IMR-90 (cell line): ENCODE measurements at regions not wholly inside any gene's neighbourhood (a gene's known extent, or its start where the extent isn't known, plus 50 kb on each side); places are given as distances from the start of the nearest gene placed in this dataset.

Experiments
- ATAC-seq: fragments of 200-7000 bp; cut with Tn5 transposase; 2 replicates; pipeline ENCODE4 v1.9.1; 2020; ENCODE audit warnings: low read depth, mild to moderate bottlenecking, moderate library complexity
- BruUV-seq: library from RNA; stranded (reverse); fragments of 400-500 nt; replicated peaks from 2 replicates; lab custom pipeline; 2021; lab: Mats Ljungman, UMichigan
- CTCF ChIA-PET: fragments of 300-600 bp; formaldehyde crosslinking; extraction: SDS; loops from one replicate; lab custom pipeline; 2021; ENCODE audit warnings: antibody characterized with exemption; lab: Yijun Ruan, JAX
- POLR2A ChIA-PET: fragments of 300-600 bp; sonication (Branson Sonifier 250); formaldehyde crosslinking; loops from one replicate; lab custom pipeline; 2022; ENCODE audit warnings: antibody characterized with exemption; ENCODE audit not compliant: unreplicated experiment; lab: Charles Lee
- DNase-seq: peaks from one replicate; pipeline ENCODE4 v3.0.0; 2013
- H2AFZ ChIP-seq: replicated peaks from 2 replicates; pipeline ENCODE3; 2013; ENCODE audit warnings: low read length, mild to moderate bottlenecking; ENCODE audit not compliant: poor library complexity
- H2AK5ac ChIP-seq: 2 replicates; pipeline ENCODE4 v1.6.1; 2013; ENCODE audit warnings: low read depth, low read length, inconsistent platforms
- H2AK9ac ChIP-seq: replicated peaks from 2 replicates; pipeline ENCODE3; 2013; ENCODE audit warnings: mild to moderate bottlenecking, low read depth, low read length, moderate library complexity; ENCODE audit not compliant: poor library complexity
- H2BK120ac ChIP-seq: 2 replicates; pipeline ENCODE4 v1.6.1; 2013; ENCODE audit warnings: low read depth, low read length, inconsistent platforms
- H2BK15ac ChIP-seq: 3 replicates; pipeline ENCODE4 v1.6.1; 2013; ENCODE audit warnings: low read depth, low read length, inconsistent platforms
- H2BK20ac ChIP-seq: 2 replicates; pipeline ENCODE4 v1.6.1; 2013; ENCODE audit warnings: low read depth, mild to moderate bottlenecking, inconsistent platforms, low read length, moderate library complexity
- H2BK5ac ChIP-seq: 2 replicates; pipeline ENCODE4 v1.6.1; 2013; ENCODE audit warnings: mild to moderate bottlenecking, low read depth, low read length, inconsistent platforms; ENCODE audit not compliant: poor library complexity, severe bottlenecking
- H3K14ac ChIP-seq: replicated peaks from 2 replicates; pipeline ENCODE4 v1.6.1; 2013; ENCODE audit warnings: low read depth, low read length, inconsistent platforms
- H3K18ac ChIP-seq: 2 replicates; pipeline ENCODE4 v1.6.1; 2013; ENCODE audit warnings: low read depth, low read length, control low read depth
- H3K23ac ChIP-seq: 2 replicates; pipeline ENCODE4 v1.6.1; 2013; ENCODE audit warnings: low read depth, low read length, inconsistent platforms
- H3K27ac ChIP-seq: 2 replicates; pipeline ENCODE4 v1.5.1; 2013; ENCODE audit warnings: mild to moderate bottlenecking, control low read depth, low read length; ENCODE audit not compliant: insufficient read depth
- H3K27me3 ChIP-seq: 2 replicates; pipeline ENCODE4 v1.6.1; 2013; ENCODE audit warnings: low read length; ENCODE audit not compliant: control insufficient read depth, insufficient read depth
- H3K36me3 ChIP-seq: 2 replicates; pipeline ENCODE4 v1.6.1; 2013; ENCODE audit warnings: low read length, mixed read lengths; ENCODE audit not compliant: control insufficient read depth, insufficient read depth
- H3K4ac ChIP-seq: 2 replicates; pipeline ENCODE4 v1.6.1; 2013; ENCODE audit warnings: low read depth, low read length, inconsistent platforms
- H3K4me1 ChIP-seq: 2 replicates; pipeline ENCODE4 v1.6.1; 2013; ENCODE audit warnings: low read length, mixed read lengths; ENCODE audit not compliant: control insufficient read depth, insufficient read depth
- H3K4me2 ChIP-seq: 2 replicates; pipeline ENCODE4 v1.6.1; 2013; ENCODE audit warnings: low read depth, mild to moderate bottlenecking, control low read depth, low read length, moderate library complexity
- H3K4me3 ChIP-seq: 2 replicates; pipeline ENCODE4 v1.5.1; 2013; ENCODE audit warnings: low read depth, mild to moderate bottlenecking, control low read depth, low read length, moderate library complexity; ENCODE audit not compliant: insufficient read depth
- H3K56ac ChIP-seq: 2 replicates; pipeline ENCODE4 v1.6.1; 2013; ENCODE audit warnings: low read length, inconsistent platforms; ENCODE audit not compliant: insufficient read depth; ENCODE audit errors: extremely low read depth
- H3K79me1 ChIP-seq, 2 experiments: 2 replicates each; pipeline ENCODE4 v1.6.1; 2013; ENCODE audit warnings: low read length in 2 of 2, inconsistent platforms in 1 of 2, low read depth in 1 of 2
- H3K9ac ChIP-seq: 2 replicates; pipeline ENCODE4 v1.6.1; 2013; ENCODE audit warnings: low read depth, low read length, control low read depth
- H3K9me1 ChIP-seq: 2 replicates; pipeline ENCODE4 v1.6.1; 2013; ENCODE audit warnings: low read length, inconsistent platforms; ENCODE audit not compliant: insufficient read depth
- H3K9me3 ChIP-seq: 2 replicates; pipeline ENCODE4 v1.6.1; 2013; ENCODE audit warnings: low read length; ENCODE audit not compliant: control insufficient read depth, insufficient read depth
- H4K20me1 ChIP-seq: 2 replicates; pipeline ENCODE4 v1.6.1; 2013; ENCODE audit warnings: low read length, inconsistent platforms; ENCODE audit not compliant: insufficient read depth
- H4K5ac ChIP-seq: 2 replicates; pipeline ENCODE4 v1.6.1; 2013; ENCODE audit warnings: mild to moderate bottlenecking, low read depth, low read length, control low read depth
- H4K8ac ChIP-seq, 2 experiments: 2 replicates each; pipeline ENCODE4 v1.6.1; 2013; ENCODE audit warnings: low read depth in 2 of 2, low read length in 2 of 2, control low read depth in 1 of 2, inconsistent platforms in 1 of 2
- H4K91ac ChIP-seq: 2 replicates; pipeline ENCODE4 v1.6.1; 2013; ENCODE audit warnings: low read depth, low read length, inconsistent platforms; ENCODE audit not compliant: insufficient read depth
- CEBPB ChIP-seq: IDR thresholded peaks from 2 replicates; pipeline ENCODE4 v1.6.1; 2012; ENCODE audit warnings: low read depth, low read length, improper control_type of control experiment
- CHD1 ChIP-seq: IDR thresholded peaks from 2 replicates; pipeline ENCODE4 v1.6.1; 2012; ENCODE audit warnings: low read depth, low read length, improper control_type of control experiment
- RFX5 ChIP-seq: IDR thresholded peaks from 2 replicates; pipeline ENCODE4 v1.8.0; 2012; ENCODE audit warnings: low read depth, mild to moderate bottlenecking, low read length, moderate library complexity
- SMC3 ChIP-seq: fragments of 150-350 bp; IDR thresholded peaks from 2 replicates; pipeline ENCODE4 v1.6.1; 2016; ENCODE audit warnings: low read depth, mild to moderate bottlenecking, antibody characterized with exemption, low read length, moderate library complexity
- dilution Hi-C: fragments of 300-500 bp; cut with HindIII; formaldehyde crosslinking; loops from one replicate; pipeline ENCODE4 v1.14.3; 2018; ENCODE audit warnings: low sequenced_read_pairs; ENCODE audit not compliant: unreplicated experiment
- in situ Hi-C: fragments of 300-500 bp; cut with MboI; formaldehyde crosslinking; loops from 3 replicates; pipeline ENCODE4 v1.14.3; 2019; ENCODE audit warnings: low sequenced_read_pairs, inconsistent platforms, mixed read lengths
- intact Hi-C: fragments of 100-400 bp; cut with micrococcal nuclease; formaldehyde crosslinking; loops from 2 replicates; pipeline ENCODE4 v1.10.0; 2022
- TF ChIP-seq, protein P1 (sequence below): fragments of 150-350 bp; IDR thresholded peaks from 2 replicates; pipeline ENCODE4 v1.6.1; 2017; ENCODE audit warnings: mild to moderate bottlenecking, antibody characterized with exemption, low read length, low read depth

DNA sequence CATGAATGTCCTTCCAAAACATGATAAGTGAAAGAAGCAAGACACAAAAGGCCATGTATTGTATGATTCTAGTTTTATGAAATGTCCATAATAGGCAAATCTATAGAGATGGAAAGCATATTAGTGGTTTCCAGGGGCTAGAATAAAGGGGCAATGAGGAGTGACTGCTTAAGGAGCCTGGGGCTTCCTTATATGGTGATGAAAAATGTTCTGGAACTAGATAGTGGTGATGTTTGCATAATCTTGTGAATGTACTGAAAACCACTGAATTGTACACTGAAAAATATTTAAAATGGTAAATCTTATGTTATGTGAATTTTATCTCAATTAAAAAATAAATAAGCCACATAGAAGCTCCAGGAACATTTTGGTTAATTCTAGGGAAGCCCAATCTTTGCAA is 144.4 kb upstream of the ANKRD55 start:
- H4K91ac ChIP-seq, result no peak overlapping the region
- no peak overlapping the region for H4K8ac ChIP-seq
- peaks cover 5% of the 10 kb centered on the region; the same call in 1 of the 2 replicates for H3K9me3 ChIP-seq
- H4K20me1 ChIP-seq, result no peaks in the 10 kb centered on the region
- no peaks in the 10 kb centered on the region for H3K27me3 ChIP-seq
- BruUV-seq, result no TSS peak
- H2AK9ac ChIP-seq, result no peak overlapping the region
- no peak overlapping the region for H3K14ac ChIP-seq
- no peak overlapping the region for H3K4ac ChIP-seq
- H2BK5ac ChIP-seq, result no peak overlapping the region
- H3K9ac ChIP-seq, result no peak overlapping the region
- H3K27ac ChIP-seq, result no peak overlapping the region
- intact Hi-C loops, result no loop called here
- no peak overlapping the region for H3K56ac ChIP-seq
- no peaks in the 10 kb centered on the region for H3K79me1 ChIP-seq
- H3K4me2 ChIP-seq, result no peak overlapping the region
- CTCF ChIA-PET, result no interaction called here
- no peak overlapping the region for H2BK120ac ChIP-seq
- no peak overlapping the region for H2BK15ac ChIP-seq
- POLR2A ChIA-PET, result no interaction called here
- H3K23ac ChIP-seq, result no peak overlapping the region
- no peaks in the 10 kb centered on the region for H3K9me1 ChIP-seq
- H3K4me1 ChIP-seq, result no peaks in the 10 kb centered on the region
- DNase-seq (peak; percentile 8), ATAC-seq (peak; percentile 56)
- H2AK5ac ChIP-seq, result no peak overlapping the region
- in situ Hi-C loops, result no loop called here
- H2AFZ ChIP-seq, result no peak overlapping the region
- no peak for TF ChIP-seq RFX5
- TF ChIP-seq, protein P1, sequence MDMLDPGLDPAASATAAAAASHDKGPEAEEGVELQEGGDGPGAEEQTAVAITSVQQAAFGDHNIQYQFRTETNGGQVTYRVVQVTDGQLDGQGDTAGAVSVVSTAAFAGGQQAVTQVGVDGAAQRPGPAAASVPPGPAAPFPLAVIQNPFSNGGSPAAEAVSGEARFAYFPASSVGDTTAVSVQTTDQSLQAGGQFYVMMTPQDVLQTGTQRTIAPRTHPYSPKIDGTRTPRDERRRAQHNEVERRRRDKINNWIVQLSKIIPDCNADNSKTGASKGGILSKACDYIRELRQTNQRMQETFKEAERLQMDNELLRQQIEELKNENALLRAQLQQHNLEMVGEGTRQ, result no peak
- TF ChIP-seq SMC3, result no peak
- TF ChIP-seq CEBPB, result no peak
- no peak for TF ChIP-seq CHD1
- peak overlapping the region; percentile 59; the same call in 1 of the 2 replicates for H3K18ac ChIP-seq
- 0 out of 2 replicates have a peak overlapping the region, but pooled peaks have one; percentile 14 for H2BK20ac ChIP-seq
- dilution Hi-C loops, result no loop called here
- no peak overlapping the region for H3K4me3 ChIP-seq
- H4K5ac ChIP-seq, result no peak overlapping the region
- no peaks in the 10 kb centered on the region for H3K36me3 ChIP-seq
